ENCODE measurements at regions not wholly inside any gene's neighbourhood (a gene's known extent, or its start where the extent isn't known, plus 50 kb on each side); places are given as distances from the start of the nearest gene placed in this dataset.

- CTCF ChIA-PET = interaction anchor here (1.4 to 6.7 kb wide), 6 partner anchors 77 to 388 kb away, joined by 3 to 195 read pairs (median 12); partner anchors contain the start of gene ZDHHC17
- no peak for TF ChIP-seq CTCF (IDR thresholded peaks at IDR 0.05; ENCODE audit: insufficient read depth, low read length, missing control alignments)
- H3K4me3 ChIP-seq (ENCODE audit: low read depth, low read length) = no peak overlapping the region
- POLR2A ChIA-PET = no interaction called here
- DNase-seq (ENCODE audit: low read depth, low spot score) = no peak
Observed at GRCh38 chr12:76623931-76624330, 64.4 kb upstream of the OSBPL8 start.

GRCh38 chr12:76627346-76628135, 68.0 kb upstream of the OSBPL8 start:
- H3K4me3 ChIP-seq (ENCODE audit: low read depth, low read length) = no peak overlapping the region
- TF ChIP-seq CTCF (IDR thresholded peaks at IDR 0.05; ENCODE audit: insufficient read depth, low read length, missing control alignments) = no peak
- ChIA-PET CTCF (interaction anchor here (6.7 kb wide), 2 partner anchors 163 to 165 kb away, joined by 42 to 195 read pairs; no protein-coding TSS in a partner anchor), POLR2A (no interaction called here)
- no peak for DNase-seq (ENCODE audit: low read depth, low spot score)

- ChIA-PET CTCF (interaction anchor here (1.1 to 6.7 kb wide), 3 partner anchors 162 to 382 kb away, joined by 3 to 42 read pairs (median 10); no protein-coding TSS in a partner anchor), POLR2A (no interaction called here)
- no peak for TF ChIP-seq CTCF (IDR thresholded peaks at IDR 0.05; ENCODE audit: insufficient read depth, low read length, missing control alignments)
- no peak for DNase-seq (ENCODE audit: low read depth, low spot score)
- H3K4me3 ChIP-seq (ENCODE audit: low read depth, low read length) = no peak overlapping the region
Observed at GRCh38 chr12:76628745-76629144, 69.2 kb upstream of the OSBPL8 start.

GRCh38 chr12:76631741-76632140, 72.2 kb upstream of the OSBPL8 start:
- TF ChIP-seq CTCF (IDR thresholded peaks at IDR 0.05; ENCODE audit: insufficient read depth, low read length, missing control alignments) = no peak
- CTCF ChIA-PET = interaction anchor here (1.1 to 6.7 kb wide), 2 partner anchors 159 to 163 kb away, joined by 3 to 42 read pairs; no protein-coding TSS in a partner anchor
- no peak overlapping the region for H3K4me3 ChIP-seq (ENCODE audit: low read depth, low read length)
- no peak for DNase-seq (ENCODE audit: low read depth, low spot score)
- POLR2A ChIA-PET = no interaction called here

GRCh38 chr12:76633415-76633814, 73.8 kb upstream of the OSBPL8 start:
- POLR2A ChIA-PET = no interaction called here
- no peak for DNase-seq (ENCODE audit: low read depth, low spot score)
- CTCF ChIA-PET = interaction anchor here (6.7 kb wide), 1 partner anchor 157 kb away, joined by 42 read pairs; no protein-coding TSS in a partner anchor

More at GRCh38 chr12:76633415-76633814, 73.8 kb upstream of the OSBPL8 start:
- no peak overlapping the region for H3K4me3 ChIP-seq (ENCODE audit: low read depth, low read length)
- TF ChIP-seq CTCF (IDR thresholded peaks at IDR 0.05; ENCODE audit: insufficient read depth, low read length, missing control alignments) = no peak

All from AG04449 (cell line).